ENCODE measurements at regions not wholly inside any gene's neighbourhood (a gene's known extent, or its start where the extent isn't known, plus 50 kb on each side); places are given as distances from the start of the nearest gene placed in this dataset.

GRCh38 chr11:28702450-28702790, 594.2 kb downstream of the METTL15 start:
- ATAC-seq (no peak), DNase-seq (no peak)
- intact Hi-C loops (cut with DNase I) = no loop called here
- no peaks in the 10 kb centered on the region for H3K27me3 ChIP-seq
- no peaks in the 10 kb centered on the region for H3K4me1 ChIP-seq
- H3K9me3 ChIP-seq = no peaks in the 10 kb centered on the region
- TF ChIP-seq, protein P1, sequence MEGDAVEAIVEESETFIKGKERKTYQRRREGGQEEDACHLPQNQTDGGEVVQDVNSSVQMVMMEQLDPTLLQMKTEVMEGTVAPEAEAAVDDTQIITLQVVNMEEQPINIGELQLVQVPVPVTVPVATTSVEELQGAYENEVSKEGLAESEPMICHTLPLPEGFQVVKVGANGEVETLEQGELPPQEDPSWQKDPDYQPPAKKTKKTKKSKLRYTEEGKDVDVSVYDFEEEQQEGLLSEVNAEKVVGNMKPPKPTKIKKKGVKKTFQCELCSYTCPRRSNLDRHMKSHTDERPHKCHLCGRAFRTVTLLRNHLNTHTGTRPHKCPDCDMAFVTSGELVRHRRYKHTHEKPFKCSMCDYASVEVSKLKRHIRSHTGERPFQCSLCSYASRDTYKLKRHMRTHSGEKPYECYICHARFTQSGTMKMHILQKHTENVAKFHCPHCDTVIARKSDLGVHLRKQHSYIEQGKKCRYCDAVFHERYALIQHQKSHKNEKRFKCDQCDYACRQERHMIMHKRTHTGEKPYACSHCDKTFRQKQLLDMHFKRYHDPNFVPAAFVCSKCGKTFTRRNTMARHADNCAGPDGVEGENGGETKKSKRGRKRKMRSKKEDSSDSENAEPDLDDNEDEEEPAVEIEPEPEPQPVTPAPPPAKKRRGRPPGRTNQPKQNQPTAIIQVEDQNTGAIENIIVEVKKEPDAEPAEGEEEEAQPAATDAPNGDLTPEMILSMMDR (IDR thresholded peaks at IDR 0.05) = no peak
- no peak overlapping the region for H3K27ac ChIP-seq
- no peak overlapping the region for H3K4me3 ChIP-seq
- H3K36me3 ChIP-seq = no peaks in the 10 kb centered on the region

- DNase-seq (no peak), ATAC-seq (peak; percentile 56)
- H3K4me1 ChIP-seq = no peaks in the 10 kb centered on the region
- H3K36me3 ChIP-seq = no peaks in the 10 kb centered on the region
- H3K9me3 ChIP-seq = no peaks in the 10 kb centered on the region
- no peaks in the 10 kb centered on the region for H3K27me3 ChIP-seq
- no peak overlapping the region for H3K27ac ChIP-seq
- H3K4me3 ChIP-seq = no peak overlapping the region
- TF ChIP-seq, protein P1 (IDR thresholded peaks at IDR 0.05) = no peak
- intact Hi-C loops (cut with DNase I) = no loop called here
These were observed 593.7 kb downstream of the METTL15 start for GRCh38 chr11:28701760-28702449.

DNA sequence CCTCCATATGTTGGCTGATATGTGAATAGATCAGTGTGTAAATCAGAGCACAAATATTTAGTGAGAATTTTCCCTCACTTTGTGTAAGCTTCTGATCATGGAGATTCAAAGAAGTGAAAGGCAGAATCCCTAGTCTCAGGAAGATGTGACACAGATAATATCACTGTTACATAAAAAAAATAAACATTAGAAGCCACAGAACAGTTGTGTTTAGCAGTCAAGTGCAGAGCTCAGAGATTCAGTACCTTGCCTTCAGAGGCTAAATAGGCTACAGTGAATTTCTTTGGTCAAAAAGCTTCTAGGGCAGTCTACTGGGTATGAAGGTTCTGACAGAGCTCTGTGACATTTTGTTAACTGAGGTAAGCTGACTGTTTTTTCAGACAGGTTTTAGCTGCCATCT, 591.5 kb downstream of the METTL15 start:
- ATAC-seq = no peak
- TF ChIP-seq, protein P1 (IDR thresholded peaks at IDR 0.05) = no peak
- intact Hi-C loops (cut with DNase I) = no loop called here
- no peaks in the 10 kb centered on the region for H3K9me3 ChIP-seq
- no peaks in the 10 kb centered on the region for H3K36me3 ChIP-seq
- DNase-seq = no peak
- no peak overlapping the region for H3K27ac ChIP-seq
- H3K4me3 ChIP-seq = no peak overlapping the region
- H3K4me1 ChIP-seq = no peaks in the 10 kb centered on the region
- no peaks in the 10 kb centered on the region for H3K27me3 ChIP-seq

DNA sequence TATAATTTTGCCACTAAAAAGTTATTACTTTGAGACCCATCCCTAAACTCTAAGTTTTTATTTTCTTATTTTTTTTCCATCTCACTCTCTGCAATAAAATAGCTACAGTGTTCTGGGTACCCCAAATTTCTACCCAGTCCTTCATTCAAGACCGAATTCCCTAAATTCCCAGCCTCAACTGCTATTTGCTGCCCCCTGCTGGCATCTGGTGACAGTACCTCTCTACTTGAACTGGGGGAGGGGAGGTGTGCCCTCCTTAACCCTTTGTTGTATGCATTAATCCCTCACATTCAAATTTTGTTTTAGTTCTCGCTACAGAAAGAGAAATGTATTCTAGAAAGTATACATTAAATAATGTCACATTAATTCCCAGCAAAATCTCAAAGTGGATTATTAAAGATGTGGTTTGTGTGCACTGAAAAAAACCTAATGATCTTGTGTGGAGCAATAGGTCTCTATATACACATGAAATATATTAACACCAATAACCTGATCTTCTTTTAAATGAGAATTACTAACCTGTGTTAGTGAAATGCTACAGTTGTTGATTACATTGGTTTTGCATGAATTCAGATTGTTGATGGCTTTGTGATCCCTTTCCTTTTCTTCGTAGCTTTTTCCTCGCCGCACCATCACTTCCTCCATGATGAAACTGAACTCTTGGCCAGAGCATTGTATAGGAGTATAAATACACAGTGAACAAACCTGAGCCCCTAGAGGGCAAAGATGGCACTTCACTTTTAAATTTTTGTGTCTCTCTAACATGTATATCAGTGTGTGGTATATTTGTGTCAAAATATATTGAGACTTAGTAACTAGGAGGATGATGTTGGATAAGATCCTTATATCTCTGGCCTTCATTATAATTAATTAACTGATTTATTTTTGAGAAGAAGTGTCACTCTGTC, 590.0 kb downstream of the METTL15 start:
- H3K4me3 ChIP-seq = no peak overlapping the region
- DNase-seq (peak in 3 of 4 donors; percentile 36 to 59 (median 42)), ATAC-seq (peak; percentile 73)
- H3K27me3 ChIP-seq = no peaks in the 10 kb centered on the region
- no peaks in the 10 kb centered on the region for H3K36me3 ChIP-seq
- no peaks in the 10 kb centered on the region for H3K9me3 ChIP-seq
- TF ChIP-seq, protein P1 (IDR thresholded peaks at IDR 0.05) = peak; percentile 56 to 75
- no peaks in the 10 kb centered on the region for H3K4me1 ChIP-seq
- H3K27ac ChIP-seq = no peak overlapping the region
- intact Hi-C loops (cut with DNase I) = no loop called here

DNA sequence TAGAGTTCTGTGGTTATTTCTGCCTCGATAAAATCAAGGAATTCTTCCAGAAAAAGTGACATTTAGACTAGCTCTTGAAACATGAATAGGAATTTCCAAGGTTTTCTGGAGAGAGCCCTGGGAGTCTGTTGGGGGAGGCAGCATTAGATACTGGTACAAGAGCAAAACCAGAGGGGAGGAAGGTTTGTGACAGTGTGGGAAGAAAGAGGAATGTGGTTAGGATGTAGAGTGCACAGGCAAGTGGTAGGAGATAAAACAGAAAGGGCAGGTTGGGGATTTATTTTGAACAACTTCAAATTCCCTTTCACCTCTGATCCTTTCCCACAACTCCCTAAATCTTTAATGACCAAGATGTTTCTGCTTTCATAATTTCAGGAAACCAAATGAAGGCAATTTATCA, 588.4 kb downstream of the METTL15 start:
- intact Hi-C loops (cut with DNase I) = no loop called here
- Histone ChIP-seq H3K9me3 (no peaks in the 10 kb centered on the region), H3K36me3 (no peaks in the 10 kb centered on the region), H3K27me3 (no peaks in the 10 kb centered on the region), H3K4me1 (no peaks in the 10 kb centered on the region), H3K4me3 (no peak overlapping the region), H3K27ac (no peak overlapping the region)
- DNase-seq (no peak), ATAC-seq (no peak)
- TF ChIP-seq, protein P1 (IDR thresholded peaks at IDR 0.05) = no peak

Measured in left lung (tissue), 4 donors.